Transverse colon (tissue), 4 donors: ENCODE measurements at regions not wholly inside any gene's neighbourhood (a gene's known extent, or its start where the extent isn't known, plus 50 kb on each side); places are given as distances from the start of the nearest gene placed in this dataset.

Experiments used
- EP300 ChIP-seq: sonication (generic); formaldehyde crosslinking; IDR thresholded peaks from one replicate; pipeline ENCODE4 v1.6.1; 2017; ENCODE audit warnings: antibody characterized with exemption, low read depth
- POLR2A ChIP-seq: fragments of 450-650 bp; IDR thresholded peaks from one replicate; pipeline ENCODE4 v1.6.1; 2016; ENCODE audit warnings: antibody characterized with exemption, mild to moderate bottlenecking, moderate library complexity
- POLR2AphosphoS5 ChIP-seq, 3 donors: sonication (generic); formaldehyde crosslinking; IDR thresholded peaks; one replicate each; pipeline ENCODE4 v1.6.1; 2016; ENCODE audit warnings: antibody characterized with exemption in 3 of 3
- TF ChIP-seq, protein P1 (sequence below), 5 experiments: fragments of 200-600 bp in 3 of 5; fragments of 450-650 bp in 2 of 5; sonication (generic) in 3 of 5; IDR thresholded peaks; 1 replicate in 2 of 5; 2 replicates in 3 of 5; pipeline ENCODE4 v1.5.1; 2016 to 2017; ENCODE audit warnings: antibody characterized with exemption in 5 of 5, inconsistent platforms in 3 of 5, mild to moderate bottlenecking in 2 of 5, moderate library complexity in 1 of 5

DNA sequence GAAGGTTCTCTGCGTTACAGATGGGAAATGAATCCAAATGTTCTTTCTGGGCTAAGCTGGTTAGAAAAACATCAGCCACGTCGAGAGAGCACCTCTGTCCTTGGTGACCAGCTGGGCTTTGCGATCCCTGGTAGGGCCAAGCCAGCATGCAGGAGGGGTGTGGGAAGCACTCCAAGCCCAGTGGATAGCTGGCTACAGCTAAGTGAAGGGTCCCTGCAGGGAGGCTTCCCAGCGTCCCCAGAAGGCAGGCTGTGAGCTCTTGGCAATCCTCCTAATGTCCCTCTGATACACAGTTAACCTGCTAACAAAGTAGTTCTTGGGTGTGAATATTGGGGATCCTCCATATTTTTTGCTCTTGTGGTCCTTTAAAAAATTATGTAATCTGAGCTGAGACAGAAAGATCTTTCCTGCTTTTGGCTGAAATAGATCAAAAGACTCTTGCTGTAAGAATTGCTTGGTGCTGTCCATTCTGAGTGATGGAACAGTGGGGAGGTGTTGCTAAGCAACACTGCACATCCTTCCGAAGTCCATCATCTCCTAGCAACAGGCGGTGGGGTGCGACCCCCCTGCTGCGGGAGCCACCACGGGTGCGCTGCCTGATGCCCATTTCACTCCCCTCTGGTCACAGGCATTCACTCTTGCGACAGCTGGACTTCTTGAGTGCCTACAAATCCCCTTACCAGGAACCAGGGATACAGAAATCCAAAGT is 88.5 kb upstream of the UXS1 start:
- TF ChIP-seq, protein P1, sequence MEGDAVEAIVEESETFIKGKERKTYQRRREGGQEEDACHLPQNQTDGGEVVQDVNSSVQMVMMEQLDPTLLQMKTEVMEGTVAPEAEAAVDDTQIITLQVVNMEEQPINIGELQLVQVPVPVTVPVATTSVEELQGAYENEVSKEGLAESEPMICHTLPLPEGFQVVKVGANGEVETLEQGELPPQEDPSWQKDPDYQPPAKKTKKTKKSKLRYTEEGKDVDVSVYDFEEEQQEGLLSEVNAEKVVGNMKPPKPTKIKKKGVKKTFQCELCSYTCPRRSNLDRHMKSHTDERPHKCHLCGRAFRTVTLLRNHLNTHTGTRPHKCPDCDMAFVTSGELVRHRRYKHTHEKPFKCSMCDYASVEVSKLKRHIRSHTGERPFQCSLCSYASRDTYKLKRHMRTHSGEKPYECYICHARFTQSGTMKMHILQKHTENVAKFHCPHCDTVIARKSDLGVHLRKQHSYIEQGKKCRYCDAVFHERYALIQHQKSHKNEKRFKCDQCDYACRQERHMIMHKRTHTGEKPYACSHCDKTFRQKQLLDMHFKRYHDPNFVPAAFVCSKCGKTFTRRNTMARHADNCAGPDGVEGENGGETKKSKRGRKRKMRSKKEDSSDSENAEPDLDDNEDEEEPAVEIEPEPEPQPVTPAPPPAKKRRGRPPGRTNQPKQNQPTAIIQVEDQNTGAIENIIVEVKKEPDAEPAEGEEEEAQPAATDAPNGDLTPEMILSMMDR (IDR thresholded peaks at IDR 0.05) = no peak
- no peak for TF ChIP-seq POLR2A
- TF ChIP-seq EP300 = no peak
- TF ChIP-seq POLR2AphosphoS5 (IDR thresholded peaks at IDR 0.05) = no peak
